SH-SY5Y (cell line): ENCODE measurements at regions not wholly inside any gene's neighbourhood (a gene's known extent, or its start where the extent isn't known, plus 50 kb on each side); places are given as distances from the start of the nearest gene placed in this dataset.

Experiments used
- GATA2 ChIP-seq: IDR thresholded peaks from 2 replicates; pipeline ENCODE4 v1.6.1; 2011; ENCODE audit warnings: mild to moderate bottlenecking, low read depth, low read length
- GATA3 ChIP-seq: IDR thresholded peaks from 2 replicates; pipeline ENCODE4 v1.6.1; 2011; ENCODE audit warnings: low read depth, mild to moderate bottlenecking, low read length, moderate library complexity

- TF ChIP-seq GATA2 (no peak), GATA3 (no peak)
Measured at GRCh38 chr2:220053919-220054318, 426.5 kb downstream of the SLC4A3 start.

- TF ChIP-seq GATA2 (no peak), GATA3 (no peak)
Measured at GRCh38 chr2:220057391-220057790, 430.0 kb downstream of the SLC4A3 start.

GRCh38 chr2:220057916-220058315, 430.5 kb downstream of the SLC4A3 start:
- TF ChIP-seq GATA3 (no peak), GATA2 (no peak)

GRCh38 chr2:220064111-220065030, 436.9 kb downstream of the SLC4A3 start:
- TF ChIP-seq GATA2: no peak

- no peak for TF ChIP-seq GATA2
- no peak for TF ChIP-seq GATA3
Measured at GRCh38 chr2:220065581-220065980, 438.2 kb downstream of the SLC4A3 start.

- TF ChIP-seq GATA2 (no peak), GATA3 (no peak)
Measured at GRCh38 chr2:220068846-220069245, 441.4 kb downstream of the SLC4A3 start.

- TF ChIP-seq GATA2: no peak
- TF ChIP-seq GATA3: no peak
Measured at GRCh38 chr2:220070349-220070748, 442.9 kb downstream of the SLC4A3 start.

GRCh38 chr2:220071696-220072095, 444.3 kb downstream of the SLC4A3 start:
- TF ChIP-seq GATA3 (no peak), GATA2 (no peak)

- TF ChIP-seq GATA2: no peak
- TF ChIP-seq GATA3: no peak
Measured at GRCh38 chr2:220072669-220073220, 445.3 kb downstream of the SLC4A3 start.

- TF ChIP-seq GATA3: no peak
Measured at GRCh38 chr2:220075835-220076234, 448.4 kb downstream of the SLC4A3 start.

- no peak for TF ChIP-seq GATA3
- no peak for TF ChIP-seq GATA2
Measured at GRCh38 chr2:220076734-220077133, 449.3 kb downstream of the SLC4A3 start.

GRCh38 chr2:220077488-220077887, 450.1 kb downstream of the SLC4A3 start:
- no peak for TF ChIP-seq GATA3
- TF ChIP-seq GATA2: no peak

GRCh38 chr2:220078439-220078838, 451.0 kb downstream of the SLC4A3 start:
- TF ChIP-seq GATA3 (no peak), GATA2 (no peak)

GRCh38 chr2:220079595-220079994, 452.2 kb downstream of the SLC4A3 start:
- TF ChIP-seq GATA2 (no peak), GATA3 (no peak)

GRCh38 chr2:220081171-220081570, 453.7 kb downstream of the SLC4A3 start:
- no peak for TF ChIP-seq GATA2
- TF ChIP-seq GATA3: no peak

- TF ChIP-seq GATA3 (no peak), GATA2 (no peak)
Measured at GRCh38 chr2:220090050-220090449, 462.6 kb downstream of the SLC4A3 start.
